A673 (cell line): ENCODE measurements at regions not wholly inside any gene's neighbourhood (a gene's known extent, or its start where the extent isn't known, plus 50 kb on each side); places are given as distances from the start of the nearest gene placed in this dataset.

ENCODE experiments used
- CTCF ChIP-seq: fragments of 300-800, 200-600 bp; sonication (generic); conservative IDR thresholded peaks from 2 replicates; pipeline ENCODE4 v1.5.1; 2017; ENCODE audit warnings: low read depth, mild to moderate bottlenecking, antibody characterized with exemption, low read length, moderate library complexity, mixed read lengths
- EZH2 ChIP-seq: fragments of 200-600 bp; sonication (generic); IDR thresholded peaks from 2 replicates; pipeline ENCODE4 v1.6.1; 2017; ENCODE audit warnings: borderline replicate concordance, low read depth, mild to moderate bottlenecking, mixed read lengths, antibody characterized with exemption, low read length; ENCODE audit not compliant: poor library complexity, severe bottlenecking

- TF ChIP-seq CTCF (no peak), EZH2 (no peak)
Measured at GRCh38 chr4:41460641-41461040, 77.3 kb upstream of the LIMCH1 start.
